ENCODE measurements at regions not wholly inside any gene's neighbourhood (a gene's known extent, or its start where the extent isn't known, plus 50 kb on each side); places are given as distances from the start of the nearest gene placed in this dataset.
A peak's percentile ranks its signal among the peaks of the same experiment; 100 is the strongest.

- Histone ChIP-seq H3K4ac (ENCODE audit: low read depth in 1 of 2, low read length in 2 of 2) (no peak overlapping the region), H3K9ac (ENCODE audit: low read length) (no peak overlapping the region), H3K27me3 (ENCODE audit: control insufficient read depth in 1 of 2, insufficient read depth in 1 of 2, low read length in 2 of 2) (no peaks in the 10 kb centered on the region), H2AFZ (ENCODE audit: low read depth, low read length) (no peak overlapping the region), H2BK15ac (ENCODE audit: low read depth, poor library complexity, severe bottlenecking) (no peak overlapping the region), H2BK12ac (ENCODE audit: low read length in 2 of 2) (no peak overlapping the region), H3K27ac (ENCODE audit: low read length, poor library complexity, severe bottlenecking) (peak overlapping the region; percentile 49), H2BK120ac (ENCODE audit: low read depth, low read length) (no peak overlapping the region), H3K9me3 (ENCODE audit: control insufficient read depth, low read length) (no peaks in the 10 kb centered on the region), H4K91ac (ENCODE audit: low read length) (no peak overlapping the region), H3K79me1 (replicated peaks; ENCODE audit: low read length, poor library complexity, severe bottlenecking) (no peaks in the 10 kb centered on the region), H3K23ac (ENCODE audit: low read length in 2 of 2) (no peak overlapping the region), H3K4me2 (ENCODE audit: low read length, poor library complexity, severe bottlenecking) (no peak overlapping the region), H3K36me3 (ENCODE audit: control insufficient read depth in 1 of 2, insufficient read depth in 2 of 2, low read depth in 1 of 2, low read length in 2 of 2) (no peaks in the 10 kb centered on the region), H2BK5ac (ENCODE audit: low read depth, low read length, poor library complexity, severe bottlenecking) (peak overlapping the region; percentile 31), H3K4me3 (ENCODE audit: insufficient read depth in 1 of 2, low read depth in 1 of 2, low read length in 2 of 2) (no peak overlapping the region), H3K14ac (ENCODE audit: low read length in 2 of 2) (no peak overlapping the region), H3K18ac (ENCODE audit: low read depth in 1 of 2, low read length in 2 of 2) (no peak overlapping the region), H4K8ac (ENCODE audit: low read length) (no peak overlapping the region), H2AK5ac (ENCODE audit: low read length, severe bottlenecking) (no peak overlapping the region), H3K4me1 (ENCODE audit: control insufficient read depth, insufficient read depth, low read depth, low read length) (peaks cover 2% of the 10 kb centered on the region)
- no peak for DNase-seq
- 100% methylated on average over 1 of the region's 1 CpG for WGBS
These were observed 967.6 kb upstream of the GJE1 start for GRCh38 chr6:141165002-141165665.

DNA sequence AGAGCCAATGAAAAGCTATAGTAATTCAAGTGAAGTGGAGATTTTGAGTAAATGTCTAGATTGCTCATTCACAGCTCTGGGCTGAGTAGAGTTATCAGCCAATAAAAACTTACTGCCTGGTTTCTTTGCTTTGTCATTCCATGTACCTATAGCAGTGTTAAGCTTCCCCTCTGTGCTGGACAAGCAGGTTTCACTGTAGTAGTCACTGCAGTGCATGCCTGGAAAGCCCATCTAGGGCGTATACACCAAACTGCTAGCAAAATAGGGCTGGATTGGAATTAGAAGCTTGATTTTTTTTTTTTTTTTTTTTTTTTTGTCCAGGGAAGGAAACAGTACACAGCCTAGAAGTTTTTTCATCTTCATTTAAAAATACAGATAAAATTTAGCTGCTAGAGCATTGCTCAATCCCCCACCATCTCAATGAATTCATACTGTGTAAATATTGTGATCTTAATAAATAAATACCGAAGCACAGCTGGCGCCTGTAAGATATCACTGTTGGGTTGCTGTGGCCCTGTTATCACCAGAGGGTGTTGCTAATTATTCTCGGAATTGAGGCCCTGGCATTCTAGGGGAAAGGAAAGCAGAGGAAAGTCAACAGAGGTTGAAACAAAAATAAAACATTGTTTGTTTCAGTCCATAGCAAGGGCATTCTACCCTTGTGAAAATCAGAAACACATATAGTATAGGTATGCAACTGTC lies 968.5 kb upstream of the GJE1 start:
- Histone ChIP-seq H2BK120ac (ENCODE audit: low read depth, low read length) (no peak overlapping the region), H3K14ac (ENCODE audit: low read length in 2 of 2) (no peak overlapping the region), H3K4me3 (ENCODE audit: insufficient read depth in 1 of 2, low read depth in 1 of 2, low read length in 2 of 2) (no peak overlapping the region), H3K9me3 (ENCODE audit: control insufficient read depth, low read length) (no peaks in the 10 kb centered on the region), H3K23ac (ENCODE audit: low read length in 2 of 2) (no peak overlapping the region), H2BK15ac (ENCODE audit: low read depth, poor library complexity, severe bottlenecking) (no peak overlapping the region), H2AK5ac (ENCODE audit: low read length, severe bottlenecking) (no peak overlapping the region), H3K4ac (ENCODE audit: low read depth in 1 of 2, low read length in 2 of 2) (no peak overlapping the region), H2BK12ac (ENCODE audit: low read length in 2 of 2) (no peak overlapping the region), H3K18ac (ENCODE audit: low read depth in 1 of 2, low read length in 2 of 2) (no peak overlapping the region), H3K36me3 (ENCODE audit: control insufficient read depth in 1 of 2, insufficient read depth in 2 of 2, low read depth in 1 of 2, low read length in 2 of 2) (no peaks in the 10 kb centered on the region), H3K4me1 (ENCODE audit: control insufficient read depth, insufficient read depth, low read depth, low read length) (peaks cover 2% of the 10 kb centered on the region), H3K4me2 (ENCODE audit: low read length, poor library complexity, severe bottlenecking) (no peak overlapping the region), H4K8ac (ENCODE audit: low read length) (no peak overlapping the region), H2AFZ (ENCODE audit: low read depth, low read length) (no peak overlapping the region), H3K9ac (ENCODE audit: low read length) (no peak overlapping the region), H3K27me3 (ENCODE audit: control insufficient read depth in 1 of 2, insufficient read depth in 1 of 2, low read length in 2 of 2) (no peaks in the 10 kb centered on the region), H4K91ac (ENCODE audit: low read length) (no peak overlapping the region), H3K79me1 (replicated peaks; ENCODE audit: low read length, poor library complexity, severe bottlenecking) (no peaks in the 10 kb centered on the region), H2BK5ac (ENCODE audit: low read depth, low read length, poor library complexity, severe bottlenecking) (no peak overlapping the region), H3K27ac (ENCODE audit: low read length, poor library complexity, severe bottlenecking) (peak overlapping the region; percentile 49)
- peak; percentile 2 for DNase-seq
- 92% methylated on average over 4 of the region's 4 CpGs for WGBS

DNA sequence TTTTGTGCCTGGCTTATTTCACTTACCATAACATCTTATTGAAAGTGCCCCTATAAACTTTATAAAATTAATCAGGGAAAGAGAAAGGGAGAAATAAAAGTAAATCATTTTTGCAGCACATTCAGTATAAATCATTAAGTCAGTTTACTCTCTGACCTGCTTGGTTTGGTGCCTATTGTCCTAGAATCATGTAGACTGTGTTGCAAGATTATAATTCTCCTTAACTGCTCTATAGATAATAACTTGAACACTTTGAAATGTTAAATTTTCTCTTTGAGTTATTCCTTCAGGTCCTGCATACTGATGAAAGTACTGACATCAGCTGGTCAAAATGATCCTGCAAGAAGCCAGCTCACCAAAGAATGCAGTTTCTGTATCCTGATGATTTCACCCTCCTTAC lies 969.6 kb upstream of the GJE1 start:
- no peak overlapping the region for H3K4me2 ChIP-seq (ENCODE audit: low read length, poor library complexity, severe bottlenecking)
- H3K4me3 ChIP-seq (ENCODE audit: insufficient read depth in 1 of 2, low read depth in 1 of 2, low read length in 2 of 2), result no peak overlapping the region
- H3K4me1 ChIP-seq (ENCODE audit: control insufficient read depth, insufficient read depth, low read depth, low read length), result peaks cover 2% of the 10 kb centered on the region
- H2AK5ac ChIP-seq (ENCODE audit: low read length, severe bottlenecking), result no peak overlapping the region
- no peak overlapping the region for H2AFZ ChIP-seq (ENCODE audit: low read depth, low read length)
- no peak overlapping the region for H3K14ac ChIP-seq (ENCODE audit: low read length in 2 of 2)
- no peak overlapping the region for H3K9ac ChIP-seq (ENCODE audit: low read length)
- H3K18ac ChIP-seq (ENCODE audit: low read depth in 1 of 2, low read length in 2 of 2), result no peak overlapping the region
- no peak overlapping the region for H2BK12ac ChIP-seq (ENCODE audit: low read length in 2 of 2)
- no peaks in the 10 kb centered on the region for H3K36me3 ChIP-seq (ENCODE audit: control insufficient read depth in 1 of 2, insufficient read depth in 2 of 2, low read depth in 1 of 2, low read length in 2 of 2)
- H3K79me1 ChIP-seq (replicated peaks; ENCODE audit: low read length, poor library complexity, severe bottlenecking), result no peaks in the 10 kb centered on the region
- no peak for DNase-seq
- no peak overlapping the region for H4K91ac ChIP-seq (ENCODE audit: low read length)
- no peak overlapping the region for H3K23ac ChIP-seq (ENCODE audit: low read length in 2 of 2)
- no peak overlapping the region for H2BK5ac ChIP-seq (ENCODE audit: low read depth, low read length, poor library complexity, severe bottlenecking)
- H3K27ac ChIP-seq (ENCODE audit: low read length, poor library complexity, severe bottlenecking), result no peak overlapping the region
- H2BK120ac ChIP-seq (ENCODE audit: low read depth, low read length), result no peak overlapping the region
- H3K9me3 ChIP-seq (ENCODE audit: control insufficient read depth, low read length), result no peaks in the 10 kb centered on the region
- H2BK15ac ChIP-seq (ENCODE audit: low read depth, poor library complexity, severe bottlenecking), result no peak overlapping the region
- H4K8ac ChIP-seq (ENCODE audit: low read length), result no peak overlapping the region
- H3K4ac ChIP-seq (ENCODE audit: low read depth in 1 of 2, low read length in 2 of 2), result no peak overlapping the region
- no peaks in the 10 kb centered on the region for H3K27me3 ChIP-seq (ENCODE audit: control insufficient read depth in 1 of 2, insufficient read depth in 1 of 2, low read length in 2 of 2)

DNA sequence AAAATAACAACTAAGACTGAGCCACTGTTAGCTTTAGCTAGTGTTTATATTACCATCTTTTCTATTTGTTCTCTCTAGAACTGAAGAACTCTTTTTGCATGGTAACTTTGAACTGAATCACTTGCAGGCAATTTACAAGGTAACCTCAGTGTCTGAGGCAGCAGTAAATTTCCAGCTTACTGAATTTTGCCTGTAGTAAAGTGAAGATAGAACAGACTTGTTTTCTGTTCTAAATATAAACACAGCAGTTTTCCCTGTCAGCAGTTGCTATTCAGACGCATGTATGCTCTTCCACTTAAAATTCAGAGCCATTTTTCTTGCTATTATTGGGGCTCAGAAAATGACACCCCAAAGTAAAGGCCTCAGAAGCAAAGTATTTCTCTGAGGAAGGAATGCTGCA lies 974.0 kb upstream of the GJE1 start:
- Histone ChIP-seq H3K4me2 (ENCODE audit: low read length, poor library complexity, severe bottlenecking) (no peak overlapping the region), H2BK12ac (ENCODE audit: low read length in 2 of 2) (no peak overlapping the region), H2BK15ac (ENCODE audit: low read depth, poor library complexity, severe bottlenecking) (no peak overlapping the region), H3K23ac (ENCODE audit: low read length in 2 of 2) (no peak overlapping the region), H3K9me3 (ENCODE audit: control insufficient read depth, low read length) (no peaks in the 10 kb centered on the region), H2BK5ac (ENCODE audit: low read depth, low read length, poor library complexity, severe bottlenecking) (no peak overlapping the region), H2AFZ (ENCODE audit: low read depth, low read length) (no peak overlapping the region), H3K4ac (ENCODE audit: low read depth in 1 of 2, low read length in 2 of 2) (no peak overlapping the region), H3K14ac (ENCODE audit: low read length in 2 of 2) (no peak overlapping the region), H3K27me3 (ENCODE audit: control insufficient read depth in 1 of 2, insufficient read depth in 1 of 2, low read length in 2 of 2) (no peaks in the 10 kb centered on the region), H4K8ac (ENCODE audit: low read length) (no peak overlapping the region), H3K18ac (ENCODE audit: low read depth in 1 of 2, low read length in 2 of 2) (no peak overlapping the region), H3K4me1 (ENCODE audit: control insufficient read depth, insufficient read depth, low read depth, low read length) (no peaks in the 10 kb centered on the region), H2BK120ac (ENCODE audit: low read depth, low read length) (no peak overlapping the region), H3K36me3 (ENCODE audit: control insufficient read depth in 1 of 2, insufficient read depth in 2 of 2, low read depth in 1 of 2, low read length in 2 of 2) (no peaks in the 10 kb centered on the region), H2AK5ac (ENCODE audit: low read length, severe bottlenecking) (no peak overlapping the region), H3K27ac (ENCODE audit: low read length, poor library complexity, severe bottlenecking) (no peak overlapping the region), H3K4me3 (ENCODE audit: insufficient read depth in 1 of 2, low read depth in 1 of 2, low read length in 2 of 2) (no peak overlapping the region), H3K9ac (ENCODE audit: low read length) (no peak overlapping the region), H3K79me1 (replicated peaks; ENCODE audit: low read length, poor library complexity, severe bottlenecking) (no peaks in the 10 kb centered on the region), H4K91ac (ENCODE audit: low read length) (no peak overlapping the region)
- WGBS, result 19% methylated on average over 1 of the region's 1 CpG
- DNase-seq, result peak; percentile 43
